Mesenchymal stem cell (in vitro differentiated cells and primary cell): ENCODE measurements at regions not wholly inside any gene's neighbourhood (a gene's known extent, or its start where the extent isn't known, plus 50 kb on each side); places are given as distances from the start of the nearest gene placed in this dataset.

ENCODE experiments used
- DNase-seq: peaks from one replicate; pipeline ENCODE4 v3.0.0-alpha.2; 2013
- H2AFZ ChIP-seq: one replicate; pipeline ENCODE4 v1.6.1; 2013; ENCODE audit warnings: low read depth, mild to moderate bottlenecking, control low read depth, inconsistent platforms, low read length, moderate library complexity
- H2AK5ac ChIP-seq: 2 replicates; pipeline ENCODE4 v1.6.1; 2013; ENCODE audit warnings: low read length, moderate library complexity, mild to moderate bottlenecking, inconsistent platforms; ENCODE audit not compliant: severe bottlenecking
- H2BK120ac ChIP-seq: one replicate; pipeline ENCODE4 v1.6.1; 2013; ENCODE audit warnings: low read depth, mild to moderate bottlenecking, inconsistent platforms, low read length, moderate library complexity
- H2BK12ac ChIP-seq, 2 experiments: one replicate each; pipeline ENCODE4 v1.6.1; 2013; ENCODE audit warnings: inconsistent platforms in 2 of 2, low read length in 2 of 2, mild to moderate bottlenecking in 2 of 2, moderate library complexity in 2 of 2, control low read depth in 1 of 2
- H2BK15ac ChIP-seq: one replicate; pipeline ENCODE4 v1.6.1; 2013; ENCODE audit warnings: mild to moderate bottlenecking, low read depth, inconsistent platforms; ENCODE audit not compliant: poor library complexity, severe bottlenecking
- H2BK5ac ChIP-seq: 2 replicates; pipeline ENCODE4 v1.6.1; 2013; ENCODE audit warnings: low read depth, mild to moderate bottlenecking, low read length, control low read depth, inconsistent platforms; ENCODE audit not compliant: poor library complexity, severe bottlenecking
- H3K14ac ChIP-seq, 2 experiments: one replicate each; pipeline ENCODE4 v1.6.1; 2013; ENCODE audit warnings: inconsistent platforms in 2 of 2, low read length in 2 of 2, control low read depth in 1 of 2, mild to moderate bottlenecking in 1 of 2, moderate library complexity in 1 of 2
- H3K18ac ChIP-seq, 2 experiments: one replicate each; pipeline ENCODE4 v1.6.1; 2013; ENCODE audit warnings: inconsistent platforms in 2 of 2, low read length in 2 of 2, control low read depth in 1 of 2, low read depth in 1 of 2, mild to moderate bottlenecking in 1 of 2
- H3K23ac ChIP-seq, 2 experiments: one replicate each; pipeline ENCODE4 v1.6.1; 2013; ENCODE audit warnings: inconsistent platforms in 2 of 2, low read length in 2 of 2, mild to moderate bottlenecking in 2 of 2, moderate library complexity in 2 of 2, control low read depth in 1 of 2
- H3K27ac ChIP-seq: 2 replicates; pipeline ENCODE4 v1.5.1; 2013; ENCODE audit warnings: mild to moderate bottlenecking, moderate library complexity, low read length, control low read depth, inconsistent platforms; ENCODE audit not compliant: poor library complexity, severe bottlenecking
- H3K27me3 ChIP-seq, 2 experiments: 2 replicates each; pipeline versions ENCODE4 v1.6.1 to v1.7.0; 2013; ENCODE audit warnings: low read length in 2 of 2, mild to moderate bottlenecking in 2 of 2, moderate library complexity in 2 of 2, control low read depth in 1 of 2, inconsistent platforms in 1 of 2; ENCODE audit not compliant: control insufficient read depth in 1 of 2, insufficient read depth in 1 of 2
- H3K36me3 ChIP-seq, 2 experiments: 2 replicates each; pipeline versions ENCODE4 v1.6.1 to v1.7.0; 2013; ENCODE audit warnings: low read length in 2 of 2, control low read depth in 1 of 2, inconsistent platforms in 1 of 2, low read depth in 1 of 2, mild to moderate bottlenecking in 1 of 2; ENCODE audit not compliant: insufficient read depth in 2 of 2, control insufficient read depth in 1 of 2
- H3K4ac ChIP-seq, 2 experiments: one replicate each; pipeline ENCODE4 v1.6.1; 2013; ENCODE audit warnings: inconsistent platforms in 2 of 2, low read length in 2 of 2, mild to moderate bottlenecking in 2 of 2, moderate library complexity in 2 of 2, control low read depth in 1 of 2, low read depth in 1 of 2
- H3K4me1 ChIP-seq: 2 replicates; pipeline ENCODE4 v1.6.1; 2013; ENCODE audit warnings: low read depth, low read length, control low read depth; ENCODE audit not compliant: control insufficient read depth, insufficient read depth
- H3K4me2 ChIP-seq: 2 replicates; pipeline ENCODE4 v1.6.1; 2013; ENCODE audit warnings: low read length, mild to moderate bottlenecking, inconsistent platforms; ENCODE audit not compliant: poor library complexity, severe bottlenecking
- H3K4me3 ChIP-seq, 2 experiments: 2 replicates each; pipeline versions ENCODE4 v1.5.1 to v1.7.0; 2013; ENCODE audit warnings: low read length in 2 of 2, mild to moderate bottlenecking in 2 of 2, control low read depth in 1 of 2, low read depth in 1 of 2; ENCODE audit not compliant: insufficient read depth in 1 of 2
- H3K79me1 ChIP-seq: replicated peaks from 2 replicates; pipeline ENCODE4 v1.6.1; 2013; ENCODE audit warnings: mild to moderate bottlenecking, control low read depth, low read length, inconsistent platforms; ENCODE audit not compliant: poor library complexity, severe bottlenecking
- H3K9ac ChIP-seq: 2 replicates; pipeline ENCODE4 v1.7.0; 2013; ENCODE audit warnings: mild to moderate bottlenecking, low read length, moderate library complexity
- H3K9me3 ChIP-seq: 2 replicates; pipeline ENCODE4 v1.7.0; 2013; ENCODE audit warnings: mild to moderate bottlenecking, low read length; ENCODE audit not compliant: control insufficient read depth
- H4K8ac ChIP-seq: one replicate; pipeline ENCODE4 v1.6.1; 2013; ENCODE audit warnings: inconsistent platforms, mild to moderate bottlenecking, low read length, moderate library complexity
- H4K91ac ChIP-seq: one replicate; pipeline ENCODE4 v1.6.1; 2013; ENCODE audit warnings: mild to moderate bottlenecking, low read length, inconsistent platforms
- WGBS: methylation state at CpG from one replicate; pipeline ENCODE4 v1.1.7; 2013; ENCODE audit warnings: mixed read lengths; 5-methylcytosine and 5-hydroxymethylcytosine counted together

GRCh38 chr6:96450082-96450769 lies 71.4 kb upstream of the UFL1 start:
- WGBS: 71% methylated on average over 5 of the region's 5 CpGs
- Histone ChIP-seq H2BK12ac (no peak overlapping the region), H3K9ac (no peak overlapping the region), H3K14ac (no peak overlapping the region), H2BK15ac (no peak overlapping the region), H4K8ac (no peak overlapping the region), H3K23ac (no peak overlapping the region), H2AFZ (no peak overlapping the region), H3K36me3 (no peaks in the 10 kb centered on the region), H2BK120ac (no peak overlapping the region), H3K4me1 (no peaks in the 10 kb centered on the region), H4K91ac (no peak overlapping the region), H3K4me3 (no peak overlapping the region), H3K79me1 (no peaks in the 10 kb centered on the region), H3K27ac (no peak overlapping the region), H3K27me3 (no peaks in the 10 kb centered on the region), H2BK5ac (no peak overlapping the region), H3K18ac (no peak overlapping the region), H3K9me3 (peaks cover 5% of the 10 kb centered on the region), H2AK5ac (no peak overlapping the region), H3K4ac (no peak overlapping the region), H3K4me2 (no peak overlapping the region)
- no peak for DNase-seq

- H3K9me3 ChIP-seq: peaks cover 2% of the 10 kb centered on the region
- no peak overlapping the region for H2AK5ac ChIP-seq
- H3K27ac ChIP-seq: no peak overlapping the region
These were observed 70.9 kb upstream of the UFL1 start for GRCh38 chr6:96450770-96451130.

GRCh38 chr6:96458771-96459170 lies 62.8 kb upstream of the UFL1 start:
- Histone ChIP-seq H3K14ac (no peak overlapping the region), H3K4me3 (no peak overlapping the region), H2AFZ (no peak overlapping the region), H3K23ac (no peak overlapping the region), H2BK5ac (no peak overlapping the region), H2BK15ac (no peak overlapping the region), H3K9me3 (no peaks in the 10 kb centered on the region), H3K4me2 (no peak overlapping the region), H3K4ac (no peak overlapping the region), H3K9ac (no peak overlapping the region), H2AK5ac (no peak overlapping the region), H4K91ac (no peak overlapping the region), H3K27ac (no peak overlapping the region), H2BK12ac (no peak overlapping the region), H3K18ac (no peak overlapping the region), H2BK120ac (no peak overlapping the region), H3K4me1 (no peaks in the 10 kb centered on the region), H4K8ac (no peak overlapping the region), H3K79me1 (no peaks in the 10 kb centered on the region), H3K36me3 (no peaks in the 10 kb centered on the region), H3K27me3 (no peaks in the 10 kb centered on the region)
- no peak for DNase-seq
- WGBS: 46% methylated on average over 4 of the region's 4 CpGs

More at GRCh38 chr6:96450770-96451130, 70.9 kb upstream of the UFL1 start:
- Histone ChIP-seq H3K79me1 (no peaks in the 10 kb centered on the region), H2BK15ac (no peak overlapping the region), H4K8ac (no peak overlapping the region), H3K4me3 (no peak overlapping the region), H3K23ac (no peak overlapping the region), H3K36me3 (no peaks in the 10 kb centered on the region), H2BK5ac (no peak overlapping the region), H2BK120ac (no peak overlapping the region), H3K9ac (no peak overlapping the region), H3K14ac (no peak overlapping the region), H3K4me1 (no peaks in the 10 kb centered on the region), H4K91ac (no peak overlapping the region), H3K27me3 (no peaks in the 10 kb centered on the region), H3K4ac (no peak overlapping the region), H2BK12ac (no peak overlapping the region), H3K18ac (no peak overlapping the region), H3K4me2 (no peak overlapping the region), H2AFZ (no peak overlapping the region)
- DNase-seq: no peak

GRCh38 chr6:96460052-96460700 lies 61.4 kb upstream of the UFL1 start:
- Histone ChIP-seq H3K27ac (no peak overlapping the region), H4K91ac (no peak overlapping the region), H3K79me1 (no peaks in the 10 kb centered on the region), H2BK5ac (no peak overlapping the region), H2BK15ac (no peak overlapping the region), H2BK120ac (no peak overlapping the region), H3K4ac (no peak overlapping the region), H2BK12ac (no peak overlapping the region), H3K4me3 (no peak overlapping the region), H3K23ac (no peak overlapping the region), H3K4me2 (no peak overlapping the region), H3K9ac (no peak overlapping the region), H4K8ac (no peak overlapping the region), H2AK5ac (no peak overlapping the region), H3K14ac (no peak overlapping the region), H3K4me1 (no peaks in the 10 kb centered on the region), H3K36me3 (no peaks in the 10 kb centered on the region), H3K27me3 (no peaks in the 10 kb centered on the region), H2AFZ (no peak overlapping the region), H3K9me3 (no peaks in the 10 kb centered on the region), H3K18ac (no peak overlapping the region)
- DNase-seq: no peak
- WGBS: 75% methylated on average over 5 of the region's 6 CpGs
